Activated naive CD8-positive, alpha-beta T cell treated with anti-CD3 and anti-CD28 coated beads for 36 hours (primary cell): ENCODE measurements at regions not wholly inside any gene's neighbourhood (a gene's known extent, or its start where the extent isn't known, plus 50 kb on each side); places are given as distances from the start of the nearest gene placed in this dataset.
"Not testable (repeated sequence)": the region's sequence is repeated elsewhere in the genome, so short reads cannot be mapped to it uniquely, and the experiment has no call there.

Source experiments
- DNase-seq: peaks from one replicate; pipeline ENCODE4 v3.0.0; 2021
- H3K27ac Mint-ChIP-seq: one replicate; pipeline ENCODE4 v1.8.0; 2022; ENCODE audit warnings: mild to moderate bottlenecking, moderate library complexity, mixed read lengths
- H3K27me3 Mint-ChIP-seq: one replicate; pipeline ENCODE4 v1.8.0; 2022; ENCODE audit warnings: mild to moderate bottlenecking, mixed read lengths
- H3K36me3 Mint-ChIP-seq: one replicate; pipeline ENCODE4 v1.8.0; 2021; ENCODE audit warnings: mild to moderate bottlenecking, mixed read lengths
- H3K4me1 Mint-ChIP-seq: one replicate; pipeline ENCODE4 v1.8.0; 2021; ENCODE audit warnings: mixed read lengths
- H3K4me3 Mint-ChIP-seq: one replicate; pipeline ENCODE4 v1.8.0; 2022; ENCODE audit warnings: mild to moderate bottlenecking, moderate library complexity, mixed read lengths
- H3K9me3 Mint-ChIP-seq: one replicate; pipeline ENCODE4 v1.8.0; 2022; ENCODE audit warnings: mixed read lengths

DNA sequence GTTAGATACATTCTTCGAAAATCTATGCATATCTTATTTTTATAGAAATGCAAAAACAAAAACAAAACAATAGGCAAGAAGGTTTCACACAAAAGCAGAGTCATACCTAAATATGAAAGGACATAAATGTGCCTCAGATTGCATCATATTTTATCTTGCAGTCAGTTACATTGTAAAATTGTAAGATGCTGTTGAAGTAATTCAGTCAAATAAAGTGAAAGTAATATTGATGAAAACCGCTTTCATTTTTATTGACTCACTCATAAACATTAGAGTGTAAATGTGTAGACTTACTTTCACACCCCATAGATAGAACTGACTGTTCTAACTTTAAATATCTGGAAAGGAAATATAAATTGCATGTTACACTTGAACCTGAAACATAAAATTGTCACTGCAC lies 931.5 kb upstream of the NUDT12 start:
- H3K9me3 Mint-ChIP-seq = peaks cover 5% of the 10 kb centered on the region
- H3K4me1 Mint-ChIP-seq = no peaks in the 10 kb centered on the region
- H3K36me3 Mint-ChIP-seq = no peaks in the 10 kb centered on the region
- DNase-seq = no peak
- no peak overlapping the region for H3K4me3 Mint-ChIP-seq
- H3K27ac Mint-ChIP-seq = no peak overlapping the region
- H3K27me3 Mint-ChIP-seq = no peaks in the 10 kb centered on the region

DNA sequence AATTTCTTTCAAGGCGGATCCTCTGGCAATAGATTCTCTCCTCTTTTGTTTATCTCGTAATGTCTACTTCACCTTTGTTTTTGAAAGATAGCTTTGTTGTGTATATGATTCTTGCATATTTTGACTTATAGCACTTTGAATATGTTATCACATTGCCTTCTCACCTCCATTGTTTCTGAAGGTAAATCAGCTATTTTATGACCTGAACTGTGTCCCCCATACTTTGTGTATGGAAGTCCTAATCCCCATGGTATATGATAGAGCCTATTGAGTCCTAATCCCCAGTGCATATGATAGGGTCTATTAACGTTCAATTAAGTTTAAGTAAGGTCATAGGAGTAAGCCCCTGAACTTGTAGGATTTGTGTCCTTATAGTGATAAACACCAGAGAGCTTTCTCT lies 910.2 kb upstream of the NUDT12 start:
- H3K36me3 Mint-ChIP-seq = no peaks in the 10 kb centered on the region
- H3K27ac Mint-ChIP-seq = no peak overlapping the region
- H3K4me3 Mint-ChIP-seq = no peak overlapping the region

GRCh38 chr5:104456122-104456521 lies 893.5 kb upstream of the NUDT12 start:
- Mint-ChIP-seq H3K9me3 (peaks cover 11% of the 10 kb centered on the region), H3K36me3 (no peaks in the 10 kb centered on the region), H3K27me3 (no peaks in the 10 kb centered on the region), H3K27ac (no peak overlapping the region), H3K4me3 (no peak overlapping the region), H3K4me1 (no peaks in the 10 kb centered on the region)
- DNase-seq = no peak

More for the DNA sequence above, 910.2 kb upstream of the NUDT12 start:
- no peaks in the 10 kb centered on the region for H3K4me1 Mint-ChIP-seq
- DNase-seq = no peak
- H3K27me3 Mint-ChIP-seq = no peaks in the 10 kb centered on the region
- peaks cover 8% of the 10 kb centered on the region for H3K9me3 Mint-ChIP-seq

- no peaks in the 10 kb centered on the region for H3K36me3 Mint-ChIP-seq
- no peak for DNase-seq
- H3K4me1 Mint-ChIP-seq = no peaks in the 10 kb centered on the region
- no peaks in the 10 kb centered on the region for H3K27me3 Mint-ChIP-seq
- H3K9me3 Mint-ChIP-seq = peaks cover 7% of the 10 kb centered on the region
- no peak overlapping the region for H3K27ac Mint-ChIP-seq
- no peak overlapping the region for H3K4me3 Mint-ChIP-seq
Measured at GRCh38 chr5:104452550-104452949, 890.0 kb upstream of the NUDT12 start.

- H3K4me3 Mint-ChIP-seq, DNase-seq, H3K36me3 Mint-ChIP-seq, H3K27ac Mint-ChIP-seq, H3K9me3 Mint-ChIP-seq, H3K27me3 Mint-ChIP-seq, H3K4me1 Mint-ChIP-seq: not testable (repeated sequence)
Measured at GRCh38 chr5:104451911-104452310, 889.3 kb upstream of the NUDT12 start.

DNA sequence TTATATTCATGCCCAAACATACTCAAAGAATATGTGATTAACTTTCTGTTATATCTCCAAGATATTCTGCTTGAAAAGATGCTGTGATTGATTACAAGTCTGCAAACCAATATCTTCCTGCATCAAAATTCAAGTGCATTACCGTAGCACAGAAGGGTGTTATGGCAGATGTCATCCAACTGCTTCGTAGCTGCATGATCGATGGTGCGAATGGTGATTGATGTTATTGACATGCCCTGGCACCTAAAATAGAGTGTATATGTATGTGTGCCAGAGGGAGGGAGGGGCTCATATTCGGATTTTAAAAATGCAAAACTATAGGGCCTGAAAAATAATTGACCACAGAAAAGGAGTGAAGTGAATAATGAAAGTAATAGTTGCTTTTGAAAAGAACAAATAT lies 882.1 kb upstream of the NUDT12 start:
- DNase-seq = no peak
- H3K4me3 Mint-ChIP-seq = no peak overlapping the region
- no peaks in the 10 kb centered on the region for H3K27me3 Mint-ChIP-seq
- peaks cover 8% of the 10 kb centered on the region for H3K9me3 Mint-ChIP-seq
- H3K27ac Mint-ChIP-seq = no peak overlapping the region
- no peaks in the 10 kb centered on the region for H3K4me1 Mint-ChIP-seq
- H3K36me3 Mint-ChIP-seq = no peaks in the 10 kb centered on the region

DNA sequence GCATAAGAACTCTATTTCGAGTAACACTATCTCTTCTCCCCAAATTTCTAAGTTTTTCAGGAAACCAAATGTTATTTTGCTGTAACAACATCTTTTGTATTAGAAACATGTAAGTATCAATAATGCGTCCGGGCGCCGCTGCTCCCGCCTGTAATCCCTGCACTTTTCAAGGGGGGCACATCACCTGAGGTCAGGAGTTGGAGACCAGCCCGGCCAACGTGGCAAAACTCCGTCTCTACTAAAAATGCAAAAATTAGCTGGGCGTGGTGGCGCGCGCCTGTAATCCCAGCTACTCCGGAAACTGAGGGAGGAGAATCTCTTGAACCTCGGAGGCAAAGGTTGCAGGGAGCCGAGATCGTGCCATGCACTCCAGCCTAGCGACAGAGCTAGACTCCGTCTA lies 881.1 kb upstream of the NUDT12 start:
- Mint-ChIP-seq H3K4me1 (no peaks in the 10 kb centered on the region), H3K9me3 (peaks cover 8% of the 10 kb centered on the region), H3K27me3 (no peaks in the 10 kb centered on the region), H3K27ac (no peak overlapping the region), H3K36me3 (no peaks in the 10 kb centered on the region), H3K4me3 (no peak overlapping the region)
- no peak for DNase-seq

DNA sequence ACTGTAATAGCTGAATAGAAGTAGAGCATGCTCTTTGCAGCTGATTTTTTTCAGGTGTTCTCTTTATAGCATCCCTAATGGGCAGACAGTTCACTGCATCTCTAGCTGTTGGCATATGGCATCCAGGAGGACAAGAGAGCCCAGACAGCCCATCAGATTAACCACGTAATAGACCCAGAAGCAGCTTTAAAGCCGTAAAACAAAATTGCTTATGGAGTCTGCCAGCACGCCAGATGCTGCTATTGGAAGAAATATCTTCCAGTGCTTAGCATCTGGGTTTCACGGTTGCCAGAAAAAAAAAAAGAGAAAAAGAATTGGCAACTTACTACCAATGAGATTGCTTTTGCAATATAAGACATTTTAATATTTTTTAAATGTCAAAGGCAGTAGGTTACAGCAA lies 869.4 kb upstream of the NUDT12 start:
- Mint-ChIP-seq H3K36me3 (no peaks in the 10 kb centered on the region), H3K9me3 (no peaks in the 10 kb centered on the region), H3K4me1 (no peaks in the 10 kb centered on the region), H3K27me3 (no peaks in the 10 kb centered on the region), H3K4me3 (no peak overlapping the region), H3K27ac (no peak overlapping the region)
- DNase-seq = no peak

DNA sequence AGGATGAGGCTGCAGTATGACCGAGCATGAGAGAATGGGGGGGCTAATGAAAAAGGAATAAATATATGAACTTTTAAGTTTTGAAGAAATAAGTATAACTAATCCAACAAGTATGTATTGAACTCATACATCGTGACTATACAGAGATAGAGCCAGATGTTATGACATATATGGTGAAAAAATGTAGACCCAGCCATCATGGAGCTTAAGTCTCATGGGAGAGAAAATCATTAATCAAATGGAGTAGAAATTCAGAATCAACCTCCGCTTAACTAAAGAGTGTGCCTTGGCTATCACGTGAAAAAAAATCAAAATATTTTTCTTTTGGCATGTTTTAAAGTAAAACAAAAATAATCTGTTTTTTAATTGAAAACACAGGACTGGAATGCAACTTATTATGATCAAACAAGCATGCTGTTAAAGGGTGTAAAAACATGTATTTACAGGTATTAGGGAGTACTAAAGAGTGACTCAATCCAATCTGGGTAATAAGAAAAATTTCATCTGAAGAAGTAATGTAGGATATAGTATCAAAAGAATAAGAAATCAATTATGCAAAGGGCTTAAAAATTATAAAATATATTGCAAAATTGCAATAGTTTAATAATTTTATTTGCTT lies 868.5 kb upstream of the NUDT12 start:
- no peak for DNase-seq
- H3K27ac Mint-ChIP-seq = no peak overlapping the region
- no peaks in the 10 kb centered on the region for H3K36me3 Mint-ChIP-seq
- H3K4me1 Mint-ChIP-seq = no peaks in the 10 kb centered on the region
- no peaks in the 10 kb centered on the region for H3K27me3 Mint-ChIP-seq
- no peaks in the 10 kb centered on the region for H3K9me3 Mint-ChIP-seq
- no peak overlapping the region for H3K4me3 Mint-ChIP-seq

DNA sequence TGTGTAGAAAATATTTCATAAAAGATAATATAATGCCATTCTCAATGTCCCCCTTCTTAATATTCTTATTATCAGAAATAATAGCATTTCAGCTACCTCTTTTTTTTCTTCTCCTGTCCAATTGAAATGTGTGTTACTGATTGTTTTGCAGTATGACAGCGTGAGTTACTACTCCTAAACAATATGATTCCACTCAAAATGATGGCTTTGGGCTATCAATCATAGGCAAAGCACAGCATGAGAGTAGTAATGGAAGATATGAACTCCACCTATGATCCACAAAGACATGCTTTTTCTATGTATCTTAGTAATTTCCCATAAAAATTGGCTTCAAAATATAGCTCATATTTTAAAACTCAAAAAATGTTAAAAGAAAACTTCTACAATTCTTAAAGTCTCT lies 867.3 kb upstream of the NUDT12 start:
- no peak overlapping the region for H3K27ac Mint-ChIP-seq
- no peaks in the 10 kb centered on the region for H3K4me1 Mint-ChIP-seq
- H3K9me3 Mint-ChIP-seq = no peaks in the 10 kb centered on the region
- no peak overlapping the region for H3K4me3 Mint-ChIP-seq
- no peaks in the 10 kb centered on the region for H3K27me3 Mint-ChIP-seq
- DNase-seq = no peak
- no peaks in the 10 kb centered on the region for H3K36me3 Mint-ChIP-seq

DNA sequence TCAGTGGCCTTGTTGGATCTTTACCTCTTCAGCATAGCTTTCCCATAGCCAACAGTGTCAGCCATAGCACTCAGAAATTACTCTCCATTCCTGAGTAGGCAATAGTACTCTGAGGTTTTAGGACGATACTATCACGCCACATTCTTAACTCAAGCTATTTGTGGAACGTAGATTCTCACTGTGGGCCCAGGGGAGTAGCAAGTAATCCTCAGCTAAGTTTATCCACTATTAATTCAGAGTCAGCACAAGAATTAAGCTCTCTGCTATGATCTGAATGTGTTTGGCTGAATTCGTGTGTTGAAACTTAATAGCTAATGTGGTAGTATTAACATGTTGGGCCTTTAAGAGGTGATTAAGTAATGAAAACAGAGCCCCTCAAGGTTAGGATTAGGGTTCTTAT lies 858.8 kb upstream of the NUDT12 start:
- DNase-seq = no peak
- no peak overlapping the region for H3K4me3 Mint-ChIP-seq
- no peaks in the 10 kb centered on the region for H3K4me1 Mint-ChIP-seq
- no peaks in the 10 kb centered on the region for H3K9me3 Mint-ChIP-seq
- H3K27ac Mint-ChIP-seq = no peak overlapping the region
- no peaks in the 10 kb centered on the region for H3K27me3 Mint-ChIP-seq
- H3K36me3 Mint-ChIP-seq = no peaks in the 10 kb centered on the region

DNA sequence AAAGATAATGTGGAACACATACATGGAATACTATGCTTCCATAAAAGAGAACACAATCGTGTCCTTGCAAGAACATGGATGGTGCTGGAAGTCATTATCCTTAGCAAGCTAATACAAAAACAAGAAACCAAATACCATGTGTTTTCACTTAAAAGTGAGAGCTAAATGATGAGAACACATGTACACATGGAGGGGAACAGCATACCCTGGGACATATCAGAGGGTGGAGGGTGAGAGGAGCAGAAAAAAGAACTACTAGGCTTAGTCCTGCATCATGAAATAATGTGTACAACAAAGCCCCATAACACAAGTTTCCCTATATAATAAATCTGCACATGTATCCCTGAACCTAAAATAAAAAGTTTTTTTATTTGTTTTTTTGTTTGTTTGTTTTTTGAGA lies 855.5 kb upstream of the NUDT12 start:
- no peaks in the 10 kb centered on the region for H3K4me1 Mint-ChIP-seq
- no peak overlapping the region for H3K4me3 Mint-ChIP-seq
- H3K9me3 Mint-ChIP-seq = peaks cover 1% of the 10 kb centered on the region
- DNase-seq = no peak
- H3K27me3 Mint-ChIP-seq = no peaks in the 10 kb centered on the region
- H3K27ac Mint-ChIP-seq = no peak overlapping the region
- no peaks in the 10 kb centered on the region for H3K36me3 Mint-ChIP-seq

- H3K36me3 Mint-ChIP-seq = no peaks in the 10 kb centered on the region
- no peak overlapping the region for H3K4me3 Mint-ChIP-seq
- DNase-seq = no peak
- H3K27ac Mint-ChIP-seq = no peak overlapping the region
- peaks cover 2% of the 10 kb centered on the region for H3K9me3 Mint-ChIP-seq
- no peaks in the 10 kb centered on the region for H3K27me3 Mint-ChIP-seq
- no peaks in the 10 kb centered on the region for H3K4me1 Mint-ChIP-seq
Measured at GRCh38 chr5:104412649-104413240, 850.2 kb upstream of the NUDT12 start.

- Mint-ChIP-seq H3K4me3 (no peak overlapping the region), H3K27ac (no peak overlapping the region), H3K27me3 (no peaks in the 10 kb centered on the region), H3K4me1 (no peaks in the 10 kb centered on the region), H3K36me3 (no peaks in the 10 kb centered on the region), H3K9me3 (peaks cover 13% of the 10 kb centered on the region)
- DNase-seq = no peak
Measured at GRCh38 chr5:104400941-104401340, 838.4 kb upstream of the NUDT12 start.

GRCh38 chr5:104385906-104386305 lies 823.3 kb upstream of the NUDT12 start:
- Mint-ChIP-seq H3K27me3 (no peaks in the 10 kb centered on the region), H3K4me1 (no peaks in the 10 kb centered on the region), H3K36me3 (no peaks in the 10 kb centered on the region), H3K27ac (no peak overlapping the region), H3K4me3 (no peak overlapping the region), H3K9me3 (peaks cover 2% of the 10 kb centered on the region)
- no peak for DNase-seq

GRCh38 chr5:104375345-104375744 lies 812.8 kb upstream of the NUDT12 start:
- Mint-ChIP-seq H3K9me3 (no peaks in the 10 kb centered on the region), H3K36me3 (no peaks in the 10 kb centered on the region), H3K4me1 (no peaks in the 10 kb centered on the region), H3K27me3 (no peaks in the 10 kb centered on the region), H3K27ac (no peak overlapping the region), H3K4me3 (no peak overlapping the region)
- DNase-seq = no peak
